Esophagus muscularis mucosa (tissue), 3 donors: ENCODE measurements at regions not wholly inside any gene's neighbourhood (a gene's known extent, or its start where the extent isn't known, plus 50 kb on each side); places are given as distances from the start of the nearest gene placed in this dataset.

Experiments used
- CTCF ChIP-seq, 3 experiments: fragments of 200-600 bp in 2 of 3; fragments of 450-650 bp in 1 of 3; sonication (generic) in 2 of 3; IDR thresholded peaks; one replicate each; pipeline ENCODE4 v1.5.1; 2017 to 2019; ENCODE audit warnings: antibody characterized with exemption in 3 of 3, mild to moderate bottlenecking in 2 of 3, moderate library complexity in 1 of 3
- POLR2AphosphoS5 ChIP-seq, 2 donors: sonication (generic); formaldehyde crosslinking; IDR thresholded peaks; one replicate each; pipeline ENCODE4 v1.6.1; 2017; ENCODE audit warnings: antibody characterized with exemption in 2 of 2

GRCh38 chr17:72538443-72538842, 417.6 kb downstream of the SOX9 start:
- TF ChIP-seq POLR2AphosphoS5 (IDR thresholded peaks at IDR 0.05): no peak
- no peak for TF ChIP-seq CTCF (IDR thresholded peaks at IDR 0.05)
